GM23338 (cell line): ENCODE measurements at regions not wholly inside any gene's neighbourhood (a gene's known extent, or its start where the extent isn't known, plus 50 kb on each side); places are given as distances from the start of the nearest gene placed in this dataset.
"Not testable (repeated sequence)": the region's sequence is repeated elsewhere in the genome, so short reads cannot be mapped to it uniquely, and the experiment has no call there.

Source experiments
- CREB1 ChIP-seq: fragments of 250-450 bp; sonication (Bioruptor Pico); IDR thresholded peaks from 2 replicates; pipeline ENCODE4 v1.5.0; 2020; ENCODE audit warnings: low read depth, mild to moderate bottlenecking, moderate library complexity
- CTCF ChIP-seq, 2 experiments: fragments of 200-600 bp in 1 of 2; sonication (generic) in 1 of 2; conservative IDR thresholded peaks; 2 replicates each; pipeline versions ENCODE4 v1.5.1 to v1.6.1; 2016 to 2017; ENCODE audit warnings: antibody characterized with exemption in 2 of 2, low read depth in 2 of 2, mild to moderate bottlenecking in 2 of 2, moderate library complexity in 1 of 2
- EZH2 ChIP-seq: fragments of 200-600 bp; sonication (generic); IDR thresholded peaks from one replicate; pipeline ENCODE4 v1.8.0; 2017; ENCODE audit warnings: antibody characterized with exemption, mild to moderate bottlenecking, low read depth; ENCODE audit not compliant: unreplicated experiment
- EZH2phosphoT487 ChIP-seq: fragments of 200-600 bp; sonication (generic); IDR thresholded peaks from one replicate; pipeline ENCODE4 v1.8.1; 2018; ENCODE audit warnings: antibody characterized with exemption; ENCODE audit not compliant: unreplicated experiment
- JUNB ChIP-seq: IDR thresholded peaks from one replicate; pipeline ENCODE4 v1.6.1; 2016; ENCODE audit warnings: antibody characterized with exemption; ENCODE audit not compliant: unreplicated experiment
- NANOG ChIP-seq: IDR thresholded peaks from 2 replicates; pipeline ENCODE4 v1.6.1; 2016; ENCODE audit warnings: antibody characterized with exemption, borderline replicate concordance
- POLR2AphosphoS5 ChIP-seq: IDR thresholded peaks from 2 replicates; pipeline ENCODE4 v1.6.1; 2016; ENCODE audit warnings: antibody characterized with exemption, low read depth
- REST ChIP-seq: IDR thresholded peaks from one replicate; pipeline ENCODE4 v1.6.1; 2018; ENCODE audit warnings: antibody characterized with exemption; ENCODE audit not compliant: unreplicated experiment
- STAT1 ChIP-seq: IDR thresholded peaks from one replicate; pipeline ENCODE4 v1.6.1; 2016; ENCODE audit warnings: antibody characterized with exemption; ENCODE audit not compliant: unreplicated experiment
- ZNF331 ChIP-seq: fragments of 250-450 bp; sonication (Bioruptor Pico); IDR thresholded peaks from 2 replicates; pipeline ENCODE4 v1.5.0; 2020; ENCODE audit warnings: low read depth, mild to moderate bottlenecking, moderate library complexity

- not testable (repeated sequence) for TF ChIP-seq CTCF (conservative IDR thresholded peaks at IDR 0.05; ENCODE audit: low read depth in 2 of 2); POLR2AphosphoS5; CREB1 (CRISPR knock-in tag); EZH2; EZH2phosphoT487; STAT1; REST; JUNB; NANOG; ZNF331 (CRISPR knock-in tag)
These were observed 345.1 kb upstream of the FANCL start for GRCh38 chr2:58586178-58586577.
